ENCODE measurements at regions not wholly inside any gene's neighbourhood (a gene's known extent, or its start where the extent isn't known, plus 50 kb on each side); places are given as distances from the start of the nearest gene placed in this dataset.
"Not testable (repeated sequence)": the region's sequence is repeated elsewhere in the genome, so short reads cannot be mapped to it uniquely, and the experiment has no call there.

GRCh38 chr22:25281675-25282345, 62.4 kb downstream of the CRYBB2 start:
- H2BK5ac ChIP-seq (ENCODE audit: low read length), result no peak overlapping the region
- peaks cover 15% of the 10 kb centered on the region for H3K27me3 ChIP-seq (ENCODE audit: insufficient read depth, low read length, poor library complexity)
- WGBS (ENCODE audit: extremely low coverage, insufficient coverage, low lambda C conversion rate), result no CpG with 5 or more reads among the region's 26 CpGs

GRCh38 chr22:25282346-25282670, 62.9 kb downstream of the CRYBB2 start:
- Histone ChIP-seq H3K4me2 (ENCODE audit: low read length) (peak overlapping the region; percentile 87), H3K4ac (ENCODE audit: low read depth, low read length) (no peak overlapping the region), H3K79me1 (ENCODE audit: low read length) (no peaks in the 10 kb centered on the region), H3K56ac (ENCODE audit: low read length) (peak overlapping the region; percentile 83), H3K4me3 (ENCODE audit: low read length) (peak overlapping the region; percentile 40), H3K23ac (ENCODE audit: low read length) (no peak overlapping the region), H3K79me2 (ENCODE audit: control insufficient read depth, insufficient read depth, low read length) (no peaks in the 10 kb centered on the region), H3K4me1 (ENCODE audit: control insufficient read depth, low read depth, low read length) (no peaks in the 10 kb centered on the region), H3K27me3 (ENCODE audit: insufficient read depth, low read length, poor library complexity) (peaks cover 15% of the 10 kb centered on the region), H2BK120ac (ENCODE audit: low read depth, low read length) (no peak overlapping the region), H3K9ac (ENCODE audit: low read length) (peak overlapping the region; percentile 59), H4K5ac (ENCODE audit: low read length) (no peak overlapping the region), H3K18ac (ENCODE audit: low read length) (no peak overlapping the region), H2BK15ac (replicated peaks; ENCODE audit: low read depth) (no peak overlapping the region), H2BK5ac (ENCODE audit: low read length) (no peak overlapping the region), H3K27ac (ENCODE audit: low read depth, low read length) (no peak overlapping the region), H4K8ac (ENCODE audit: low read depth, low read length) (no peak overlapping the region), H3K36me3 (ENCODE audit: control insufficient read depth, insufficient read depth, low read length) (no peaks in the 10 kb centered on the region), H2AK5ac (ENCODE audit: low read length) (no peak overlapping the region)
- WGBS (ENCODE audit: extremely low coverage, insufficient coverage, low lambda C conversion rate), result no CpG with 5 or more reads among the region's 17 CpGs
- DNase-seq, result peak; percentile 30

More at GRCh38 chr22:25281675-25282345, 62.4 kb downstream of the CRYBB2 start:
- H4K5ac ChIP-seq (ENCODE audit: low read length), result no peak overlapping the region
- H3K27ac ChIP-seq (ENCODE audit: low read depth, low read length), result no peak overlapping the region
- no peaks in the 10 kb centered on the region for H3K36me3 ChIP-seq (ENCODE audit: control insufficient read depth, insufficient read depth, low read length)
- H3K4me2 ChIP-seq (ENCODE audit: low read length), result peak overlapping the region; percentile 87
- no peak overlapping the region for H4K8ac ChIP-seq (ENCODE audit: low read depth, low read length)
- H3K4me3 ChIP-seq (ENCODE audit: low read length), result peak overlapping the region; percentile 40
- H3K4ac ChIP-seq (ENCODE audit: low read depth, low read length), result no peak overlapping the region
- H3K18ac ChIP-seq (ENCODE audit: low read length), result no peak overlapping the region
- no peak overlapping the region for H3K56ac ChIP-seq (ENCODE audit: low read length)
- no peak overlapping the region for H2AK5ac ChIP-seq (ENCODE audit: low read length)
- no peaks in the 10 kb centered on the region for H3K4me1 ChIP-seq (ENCODE audit: control insufficient read depth, low read depth, low read length)
- no peak overlapping the region for H3K23ac ChIP-seq (ENCODE audit: low read length)
- H2BK15ac ChIP-seq (replicated peaks; ENCODE audit: low read depth), result no peak overlapping the region
- no peak overlapping the region for H3K9ac ChIP-seq (ENCODE audit: low read length)
- DNase-seq, result peak; percentile 36
- no peaks in the 10 kb centered on the region for H3K79me2 ChIP-seq (ENCODE audit: control insufficient read depth, insufficient read depth, low read length)
- no peak overlapping the region for H2BK120ac ChIP-seq (ENCODE audit: low read depth, low read length)
- no peaks in the 10 kb centered on the region for H3K79me1 ChIP-seq (ENCODE audit: low read length)

- Histone ChIP-seq H4K5ac (ENCODE audit: low read length) (no peak overlapping the region), H3K18ac (ENCODE audit: low read length) (no peak overlapping the region), H3K9ac (ENCODE audit: low read length) (peak overlapping the region; percentile 59), H2BK120ac (ENCODE audit: low read depth, low read length) (no peak overlapping the region), H3K79me2 (ENCODE audit: control insufficient read depth, insufficient read depth, low read length) (no peaks in the 10 kb centered on the region), H3K4me3 (ENCODE audit: low read length) (peak overlapping the region; percentile 40), H3K27ac (ENCODE audit: low read depth, low read length) (no peak overlapping the region), H3K4ac (ENCODE audit: low read depth, low read length) (no peak overlapping the region), H3K79me1 (ENCODE audit: low read length) (no peaks in the 10 kb centered on the region), H3K4me2 (ENCODE audit: low read length) (peak overlapping the region; percentile 87), H3K23ac (ENCODE audit: low read length) (no peak overlapping the region), H4K8ac (ENCODE audit: low read depth, low read length) (no peak overlapping the region), H2BK5ac (ENCODE audit: low read length) (no peak overlapping the region), H3K4me1 (ENCODE audit: control insufficient read depth, low read depth, low read length) (no peaks in the 10 kb centered on the region), H2BK15ac (replicated peaks; ENCODE audit: low read depth) (no peak overlapping the region), H3K56ac (ENCODE audit: low read length) (peak overlapping the region; percentile 83), H3K27me3 (ENCODE audit: insufficient read depth, low read length, poor library complexity) (peaks cover 15% of the 10 kb centered on the region), H2AK5ac (ENCODE audit: low read length) (no peak overlapping the region), H3K36me3 (ENCODE audit: control insufficient read depth, insufficient read depth, low read length) (no peaks in the 10 kb centered on the region)
- peak; percentile 89 for DNase-seq
- no CpG with 5 or more reads among the region's 91 CpGs for WGBS (ENCODE audit: extremely low coverage, insufficient coverage, low lambda C conversion rate)
Observed at GRCh38 chr22:25282671-25283561, 63.5 kb downstream of the CRYBB2 start.

- H2BK15ac ChIP-seq (replicated peaks; ENCODE audit: low read depth); H4K8ac ChIP-seq (ENCODE audit: low read depth, low read length); H3K9ac ChIP-seq (ENCODE audit: low read length); H3K4me3 ChIP-seq (ENCODE audit: low read length); H3K4ac ChIP-seq (ENCODE audit: low read depth, low read length); H3K4me1 ChIP-seq (ENCODE audit: control insufficient read depth, low read depth, low read length); H3K18ac ChIP-seq (ENCODE audit: low read length); H3K79me2 ChIP-seq (ENCODE audit: control insufficient read depth, insufficient read depth, low read length); H2AK5ac ChIP-seq (ENCODE audit: low read length); H3K4me2 ChIP-seq (ENCODE audit: low read length); H3K27ac ChIP-seq (ENCODE audit: low read depth, low read length); H3K27me3 ChIP-seq (ENCODE audit: insufficient read depth, low read length, poor library complexity); H2BK5ac ChIP-seq (ENCODE audit: low read length); H4K5ac ChIP-seq (ENCODE audit: low read length); H3K79me1 ChIP-seq (ENCODE audit: low read length); H3K56ac ChIP-seq (ENCODE audit: low read length); H3K36me3 ChIP-seq (ENCODE audit: control insufficient read depth, insufficient read depth, low read length); H3K23ac ChIP-seq (ENCODE audit: low read length); H2BK120ac ChIP-seq (ENCODE audit: low read depth, low read length): not testable (repeated sequence)
- DNase-seq, result peak; percentile 2
- no CpG with 5 or more reads among the region's 5 CpGs for WGBS (ENCODE audit: extremely low coverage, insufficient coverage, low lambda C conversion rate)
Observed at GRCh38 chr22:25288481-25288880, 69.0 kb downstream of the CRYBB2 start.

GRCh38 chr22:25301912-25302311, 82.5 kb downstream of the CRYBB2 start:
- H2BK15ac ChIP-seq (replicated peaks; ENCODE audit: low read depth); H3K4ac ChIP-seq (ENCODE audit: low read depth, low read length); H4K5ac ChIP-seq (ENCODE audit: low read length); H3K79me1 ChIP-seq (ENCODE audit: low read length); H3K23ac ChIP-seq (ENCODE audit: low read length); H2BK120ac ChIP-seq (ENCODE audit: low read depth, low read length); H3K27me3 ChIP-seq (ENCODE audit: insufficient read depth, low read length, poor library complexity); H3K4me2 ChIP-seq (ENCODE audit: low read length); H4K8ac ChIP-seq (ENCODE audit: low read depth, low read length); H3K56ac ChIP-seq (ENCODE audit: low read length); H3K27ac ChIP-seq (ENCODE audit: low read depth, low read length); DNase-seq; H2AK5ac ChIP-seq (ENCODE audit: low read length); H3K4me3 ChIP-seq (ENCODE audit: low read length); H3K9ac ChIP-seq (ENCODE audit: low read length); H3K79me2 ChIP-seq (ENCODE audit: control insufficient read depth, insufficient read depth, low read length); H3K18ac ChIP-seq (ENCODE audit: low read length); H3K36me3 ChIP-seq (ENCODE audit: control insufficient read depth, insufficient read depth, low read length); H3K4me1 ChIP-seq (ENCODE audit: control insufficient read depth, low read depth, low read length); H2BK5ac ChIP-seq (ENCODE audit: low read length): not testable (repeated sequence)
- no CpG with 5 or more reads among the region's 4 CpGs for WGBS (ENCODE audit: extremely low coverage, insufficient coverage, low lambda C conversion rate)
